H1 (cell line): ENCODE measurements at regions not wholly inside any gene's neighbourhood (a gene's known extent, or its start where the extent isn't known, plus 50 kb on each side); places are given as distances from the start of the nearest gene placed in this dataset.

Experiments
- CBX5 ChIP-seq: fragments of 300-800, 300-1000 bp; sonication (generic); IDR thresholded peaks from 2 replicates; pipeline ENCODE4 v1.7.1; 2016; ENCODE audit warnings: antibody characterized with exemption, low read length, low read depth
- EZH2 ChIP-seq: fragments of 200-600 bp; sonication (generic); IDR thresholded peaks from 2 replicates; pipeline ENCODE4 v1.7.1; 2012; ENCODE audit warnings: low read depth, mild to moderate bottlenecking, moderate library complexity, low read length, inconsistent platforms; ENCODE audit not compliant: severe bottlenecking
- FOSL1 ChIP-seq: IDR thresholded peaks from 2 replicates; pipeline ENCODE4 v1.6.1; 2011; ENCODE audit warnings: mild to moderate bottlenecking, low read depth, low read length, moderate library complexity; ENCODE audit not compliant: insufficient read depth
- HDAC6 ChIP-seq: IDR thresholded peaks from one replicate; pipeline ENCODE4 v1.7.1; 2012; ENCODE audit warnings: low read depth, mild to moderate bottlenecking, inconsistent platforms, low read length, moderate library complexity
- POU5F1 ChIP-seq: IDR thresholded peaks from 2 replicates; pipeline ENCODE4 v1.6.1; 2011; ENCODE audit warnings: low read depth, mild to moderate bottlenecking, low read length, moderate library complexity
- SP1 ChIP-seq: IDR thresholded peaks from 2 replicates; pipeline ENCODE4 v1.6.1; 2011; ENCODE audit warnings: low read depth, low read length
- SP2 ChIP-seq: IDR thresholded peaks from 2 replicates; pipeline ENCODE4 v1.6.1; 2012; ENCODE audit warnings: mild to moderate bottlenecking, low read length, inconsistent platforms
- YY1 ChIP-seq: IDR thresholded peaks from 2 replicates; pipeline ENCODE4 v1.6.1; 2011; ENCODE audit warnings: low read depth, mild to moderate bottlenecking, low read length
- TF ChIP-seq, protein P1 (sequence below), 3 experiments: IDR thresholded peaks; 1 replicate in 2 of 3; 2 replicates in 1 of 3; pipeline versions ENCODE4 v1.5.1 to v1.6.1; 2011; ENCODE audit warnings: low read length in 3 of 3, mild to moderate bottlenecking in 3 of 3, inconsistent platforms in 2 of 3, low read depth in 1 of 3, moderate library complexity in 1 of 3; ENCODE audit not compliant: insufficient read depth in 1 of 3; ENCODE audit errors: control extremely low read depth in 1 of 3

DNA sequence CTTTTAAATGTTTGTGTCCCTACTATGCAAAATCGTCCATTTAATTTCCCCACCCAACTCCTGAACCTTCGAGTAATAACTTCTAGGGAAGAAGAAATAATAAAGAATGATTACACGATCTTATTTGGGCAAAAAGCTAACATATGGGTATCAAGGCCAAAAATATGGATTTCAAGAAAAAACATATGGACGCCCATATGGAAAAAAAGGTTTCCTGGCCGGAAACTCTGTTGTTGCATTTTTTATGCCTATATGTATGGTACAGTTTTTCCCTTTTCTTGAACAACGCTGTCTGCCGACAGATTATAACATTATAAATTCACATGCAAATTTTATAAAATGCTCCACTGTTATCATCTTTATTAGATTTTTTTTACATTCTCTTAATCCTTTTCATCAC is 167.6 kb upstream of the ESRRG start:
- no peak for TF ChIP-seq FOSL1
- no peak for TF ChIP-seq SP1
- TF ChIP-seq, protein P1, sequence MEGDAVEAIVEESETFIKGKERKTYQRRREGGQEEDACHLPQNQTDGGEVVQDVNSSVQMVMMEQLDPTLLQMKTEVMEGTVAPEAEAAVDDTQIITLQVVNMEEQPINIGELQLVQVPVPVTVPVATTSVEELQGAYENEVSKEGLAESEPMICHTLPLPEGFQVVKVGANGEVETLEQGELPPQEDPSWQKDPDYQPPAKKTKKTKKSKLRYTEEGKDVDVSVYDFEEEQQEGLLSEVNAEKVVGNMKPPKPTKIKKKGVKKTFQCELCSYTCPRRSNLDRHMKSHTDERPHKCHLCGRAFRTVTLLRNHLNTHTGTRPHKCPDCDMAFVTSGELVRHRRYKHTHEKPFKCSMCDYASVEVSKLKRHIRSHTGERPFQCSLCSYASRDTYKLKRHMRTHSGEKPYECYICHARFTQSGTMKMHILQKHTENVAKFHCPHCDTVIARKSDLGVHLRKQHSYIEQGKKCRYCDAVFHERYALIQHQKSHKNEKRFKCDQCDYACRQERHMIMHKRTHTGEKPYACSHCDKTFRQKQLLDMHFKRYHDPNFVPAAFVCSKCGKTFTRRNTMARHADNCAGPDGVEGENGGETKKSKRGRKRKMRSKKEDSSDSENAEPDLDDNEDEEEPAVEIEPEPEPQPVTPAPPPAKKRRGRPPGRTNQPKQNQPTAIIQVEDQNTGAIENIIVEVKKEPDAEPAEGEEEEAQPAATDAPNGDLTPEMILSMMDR (IDR thresholded peaks at IDR 0.05; ENCODE audit: control extremely low read depth in 1 of 3, insufficient read depth in 1 of 3, low read depth in 1 of 3, low read length in 3 of 3) = no peak
- no peak for TF ChIP-seq HDAC6
- no peak for TF ChIP-seq CBX5
- TF ChIP-seq YY1 = no peak
- TF ChIP-seq SP2 = no peak
- TF ChIP-seq POU5F1 = no peak
- TF ChIP-seq EZH2 = no peak
